HepG2 (cell line): ENCODE measurements at regions not wholly inside any gene's neighbourhood (a gene's known extent, or its start where the extent isn't known, plus 50 kb on each side); places are given as distances from the start of the nearest gene placed in this dataset.

Experiments used
- BORCS8-MEF2B ChIP-seq: sonication (generic); formaldehyde crosslinking; IDR thresholded peaks from 2 replicates; pipeline ENCODE4 v1.8.0; 2022; ENCODE audit warnings: mild to moderate bottlenecking, missing genetic modification reagents
- KDM2A ChIP-seq: sonication (generic); formaldehyde crosslinking; IDR thresholded peaks from 2 replicates; pipeline ENCODE4 v1.4.0; 2020; ENCODE audit warnings: low read depth, missing genetic modification reagents, borderline replicate concordance
- NFATC3 ChIP-seq: sonication (generic); formaldehyde crosslinking; IDR thresholded peaks from 2 replicates; pipeline ENCODE4 v1.5.1; 2020; ENCODE audit warnings: mild to moderate bottlenecking, missing genetic modification reagents
- PREB ChIP-seq: sonication (generic); formaldehyde crosslinking; IDR thresholded peaks from 2 replicates; pipeline ENCODE4 v1.4.0; 2020; ENCODE audit warnings: missing genetic modification reagents
- ZNF605 ChIP-seq: sonication (generic); formaldehyde crosslinking; IDR thresholded peaks from 2 replicates; pipeline ENCODE4 v1.8.0; 2022; ENCODE audit warnings: mild to moderate bottlenecking, missing genetic modification reagents
- TF ChIP-seq, protein P1 (sequence below): sonication (generic); formaldehyde crosslinking; IDR thresholded peaks from 2 replicates; pipeline ENCODE4 v1.8.0; 2022; ENCODE audit warnings: missing genetic modification reagents, mild to moderate bottlenecking, moderate library complexity, borderline replicate concordance

DNA sequence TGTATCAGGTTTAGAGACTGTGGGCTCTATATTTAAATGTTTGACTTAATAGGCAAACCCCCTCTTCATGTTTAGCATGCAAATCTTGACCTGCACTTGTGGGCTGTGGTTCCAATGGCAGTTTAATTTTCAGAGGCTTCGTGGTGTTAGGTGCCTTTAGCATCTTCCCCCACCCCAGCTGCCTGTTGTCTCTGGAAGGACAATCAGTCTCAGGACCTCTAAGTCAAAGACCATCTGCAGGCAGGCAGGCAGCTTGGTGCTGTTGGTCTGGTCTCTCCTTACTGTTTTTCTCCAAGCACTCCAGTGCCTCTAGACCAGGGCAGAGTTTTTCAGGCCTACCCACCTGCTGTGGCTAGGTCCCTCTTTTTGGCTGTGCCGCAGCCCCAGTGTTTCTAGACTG, 990.4 kb downstream of the CDH11 start:
- TF ChIP-seq ZNF605 (CRISPR knock-in tag) (no peak), BORCS8-MEF2B (no peak), KDM2A (CRISPR knock-in tag) (no peak), PREB (CRISPR knock-in tag) (no peak), NFATC3 (CRISPR knock-in tag) (no peak)
- TF ChIP-seq, protein P1, sequence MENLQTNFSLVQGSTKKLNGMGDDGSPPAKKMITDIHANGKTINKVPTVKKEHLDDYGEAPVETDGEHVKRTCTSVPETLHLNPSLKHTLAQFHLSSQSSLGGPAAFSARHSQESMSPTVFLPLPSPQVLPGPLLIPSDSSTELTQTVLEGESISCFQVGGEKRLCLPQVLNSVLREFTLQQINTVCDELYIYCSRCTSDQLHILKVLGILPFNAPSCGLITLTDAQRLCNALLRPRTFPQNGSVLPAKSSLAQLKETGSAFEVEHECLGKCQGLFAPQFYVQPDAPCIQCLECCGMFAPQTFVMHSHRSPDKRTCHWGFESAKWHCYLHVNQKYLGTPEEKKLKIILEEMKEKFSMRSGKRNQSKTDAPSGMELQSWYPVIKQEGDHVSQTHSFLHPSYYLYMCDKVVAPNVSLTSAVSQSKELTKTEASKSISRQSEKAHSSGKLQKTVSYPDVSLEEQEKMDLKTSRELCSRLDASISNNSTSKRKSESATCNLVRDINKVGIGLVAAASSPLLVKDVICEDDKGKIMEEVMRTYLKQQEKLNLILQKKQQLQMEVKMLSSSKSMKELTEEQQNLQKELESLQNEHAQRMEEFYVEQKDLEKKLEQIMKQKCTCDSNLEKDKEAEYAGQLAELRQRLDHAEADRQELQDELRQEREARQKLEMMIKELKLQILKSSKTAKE (CRISPR knock-in tag): no peak
